Mammary epithelial cell (primary cell): ENCODE measurements at regions not wholly inside any gene's neighbourhood (a gene's known extent, or its start where the extent isn't known, plus 50 kb on each side); places are given as distances from the start of the nearest gene placed in this dataset.
"Not testable (repeated sequence)": the region's sequence is repeated elsewhere in the genome, so short reads cannot be mapped to it uniquely, and the experiment has no call there.

Source experiments
- CTCF ChIP-seq, 2 donors: IDR thresholded peaks in 1 of 2; conservative IDR thresholded peaks in 1 of 2; 2 replicates each; pipeline ENCODE4 v1.5.1; 2011 to 2012; ENCODE audit warnings: inconsistent platforms in 2 of 2, low read length in 2 of 2, mild to moderate bottlenecking in 2 of 2, control low read depth in 1 of 2, low read depth in 1 of 2; ENCODE audit not compliant: insufficient read depth in 1 of 2; ENCODE audit errors: extremely low read depth in 1 of 2
- EZH2 ChIP-seq: IDR thresholded peaks from 2 replicates; pipeline ENCODE4 v1.6.1; 2012; ENCODE audit warnings: low read length, inconsistent platforms, borderline replicate concordance

- not testable (repeated sequence) for TF ChIP-seq CTCF (conservative IDR thresholded peaks at IDR 0.05 in 1 of 2, IDR thresholded peaks at IDR 0.05 in 1 of 2; ENCODE audit: extremely low read depth in 1 of 2, insufficient read depth in 1 of 2, low read depth in 1 of 2, low read length in 2 of 2); EZH2
These were observed 112.3 kb downstream of the CAAP1 start for GRCh38 chr9:26780307-26780706.
